PC-3 (cell line): ENCODE measurements at regions not wholly inside any gene's neighbourhood (a gene's known extent, or its start where the extent isn't known, plus 50 kb on each side); places are given as distances from the start of the nearest gene placed in this dataset.

Source experiments
- ATAC-seq: fragments of 200-7000 bp; cut with Tn5 transposase; 2 replicates; pipeline ENCODE4 v1.9.1; 2020; ENCODE audit warnings: mild to moderate bottlenecking, moderate library complexity
- BruUV-seq: library from RNA; stranded (reverse); fragments of 400-500 nt; replicated peaks from 2 replicates; lab custom pipeline; 2021; lab: Mats Ljungman, UMichigan
- CTCF ChIA-PET: fragments of 300-600 bp; sonication (Branson Sonifier 250); formaldehyde crosslinking; loops from one replicate; lab custom pipeline; 2022; ENCODE audit warnings: antibody characterized with exemption; lab: Charles Lee
- POLR2A ChIA-PET: fragments of 300-600 bp; sonication (Branson Sonifier 250); formaldehyde crosslinking; loops from one replicate; lab custom pipeline; 2022; ENCODE audit warnings: antibody characterized with exemption; ENCODE audit not compliant: unreplicated experiment; lab: Charles Lee
- DNase-seq: peaks from one replicate; pipeline ENCODE4 v3.0.0-alpha.2; 2015
- H2AFZ ChIP-seq: fragments of 300-600 bp; sonication (generic); 2 replicates; pipeline ENCODE4 v1.6.0; 2016; ENCODE audit warnings: antibody characterized with exemption, low read length
- H3F3A ChIP-seq: fragments of 300-600 bp; sonication (generic); one replicate; pipeline ENCODE4 v1.6.0; 2017; ENCODE audit warnings: antibody characterized with exemption, low read length, control low read depth, mild to moderate bottlenecking; ENCODE audit not compliant: unreplicated experiment
- H3K27ac ChIP-seq: fragments of 300-600 bp; sonication (generic); 2 replicates; pipeline ENCODE4 v1.5.1; 2016; ENCODE audit warnings: mild to moderate bottlenecking, low read length
- H3K27me3 ChIP-seq: fragments of 300-600 bp; sonication (generic); 2 replicates; pipeline ENCODE4 v1.6.1; 2016; ENCODE audit warnings: low read length, mixed read lengths
- H3K36me3 ChIP-seq: fragments of 300-600 bp; sonication (generic); 2 replicates; pipeline ENCODE4 v1.6.1; 2016; ENCODE audit warnings: low read depth, mixed run types, low read length, mixed read lengths
- H3K4me1 ChIP-seq: fragments of 300-600 bp; sonication (generic); 2 replicates; pipeline ENCODE4 v1.5.1; 2016; ENCODE audit warnings: low read length; ENCODE audit not compliant: insufficient read depth
- H3K4me2 ChIP-seq: fragments of 300-600 bp; sonication (generic); 2 replicates; pipeline ENCODE4 v1.6.0; 2016; ENCODE audit warnings: low read length
- H3K4me3 ChIP-seq: fragments of 300-600 bp; sonication (generic); 2 replicates; pipeline ENCODE4 v1.5.1; 2016; ENCODE audit warnings: mild to moderate bottlenecking, low read length, mixed read lengths
- H3K79me2 ChIP-seq: fragments of 300-600 bp; sonication (generic); 2 replicates; pipeline ENCODE4 v1.6.1; 2017; ENCODE audit warnings: low read length, mixed read lengths
- H3K9ac ChIP-seq: fragments of 300-600 bp; sonication (generic); 2 replicates; pipeline ENCODE4 v1.6.0; 2016; ENCODE audit warnings: mild to moderate bottlenecking, low read length
- H3K9me2 ChIP-seq: fragments of 300-600 bp; sonication (generic); replicated peaks from 2 replicates; pipeline ENCODE4 v1.6.1; 2016; ENCODE audit warnings: mixed run types, low read length, mixed read lengths
- H3K9me3 ChIP-seq: fragments of 300-600 bp; sonication (generic); 2 replicates; pipeline ENCODE4 v1.6.1; 2016; ENCODE audit warnings: low read length, mixed read lengths
- H4K20me1 ChIP-seq: fragments of 300-600 bp; sonication (generic); 2 replicates; pipeline ENCODE4 v1.6.1; 2016; ENCODE audit warnings: low read length, mixed read lengths
- EZH2 ChIP-seq: fragments of 300-600 bp; sonication (generic); IDR thresholded peaks from one replicate; pipeline ENCODE4 v1.6.1; 2017; ENCODE audit warnings: antibody characterized with exemption, mild to moderate bottlenecking, low read length; ENCODE audit not compliant: unreplicated experiment
- EZH2phosphoT487 ChIP-seq: fragments of 300-600 bp; sonication (generic); IDR thresholded peaks from 2 replicates; pipeline ENCODE4 v1.6.1; 2018; ENCODE audit warnings: mild to moderate bottlenecking, antibody characterized with exemption, low read length, borderline replicate concordance
- intact Hi-C: fragments of 100-400 bp; cut with micrococcal nuclease; formaldehyde crosslinking; loops from 2 replicates; pipeline ENCODE4 v1.9.0; 2023
- TF ChIP-seq, protein P1 (sequence below): fragments of 300-600 bp; sonication (generic); conservative IDR thresholded peaks from 2 replicates; pipeline ENCODE4 v1.5.1; 2017; ENCODE audit warnings: antibody characterized with exemption, low read depth, mild to moderate bottlenecking, low read length

DNA sequence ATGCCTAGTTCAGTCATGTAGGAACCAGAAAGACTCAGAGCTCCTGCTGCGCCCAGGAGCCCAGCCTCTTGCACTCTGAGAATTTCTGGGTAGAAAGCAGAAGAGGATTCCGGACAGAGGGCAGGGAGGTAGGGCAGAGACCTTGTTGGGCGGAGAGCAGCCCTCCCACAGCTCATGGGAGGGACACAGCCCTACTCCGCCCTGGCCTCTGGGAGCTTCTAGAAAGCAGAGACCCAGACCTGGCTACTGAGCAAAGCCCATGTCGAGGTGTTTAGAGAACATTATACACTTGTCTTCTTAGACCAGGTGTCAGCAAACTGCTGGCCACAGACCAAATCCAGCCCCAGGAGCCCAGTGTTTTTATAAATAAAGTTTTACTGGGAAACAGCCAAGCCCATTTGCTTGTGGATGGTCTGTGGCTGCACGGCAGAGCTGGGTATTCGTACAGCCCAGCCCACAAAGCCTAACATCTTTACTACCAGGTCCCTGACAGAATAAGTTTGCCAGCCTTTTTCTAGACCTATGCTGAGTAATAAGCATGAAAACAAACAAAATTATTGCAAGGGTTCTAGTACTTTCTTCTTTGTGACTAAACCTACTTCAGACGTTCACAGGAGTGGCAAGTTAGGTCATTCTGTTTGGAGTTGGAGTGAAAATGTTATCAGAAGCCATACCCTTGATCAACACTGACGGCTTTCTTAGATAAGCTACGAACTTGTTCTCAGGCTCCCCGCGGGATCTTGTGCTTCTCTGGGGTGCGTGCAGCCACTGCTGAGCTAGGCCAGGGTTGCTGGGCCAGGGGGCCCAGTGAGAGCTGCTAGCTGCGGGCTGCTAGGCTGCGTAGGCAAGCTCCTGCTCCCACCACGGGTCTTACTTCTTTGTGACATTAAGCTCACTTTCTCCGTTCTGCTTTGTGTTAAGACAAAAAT lies 235.1 kb upstream of the FOXQ1 start:
- BruUV-seq: no TSS peak
- ChIA-PET POLR2A (no interaction called here), CTCF (no interaction called here)
- H3K27ac ChIP-seq: no peak overlapping the region
- H3K79me2 ChIP-seq: no peaks in the 10 kb centered on the region
- H3K27me3 ChIP-seq: peaks cover 90% of the 10 kb centered on the region
- TF ChIP-seq EZH2phosphoT487: no peak
- TF ChIP-seq, protein P1, sequence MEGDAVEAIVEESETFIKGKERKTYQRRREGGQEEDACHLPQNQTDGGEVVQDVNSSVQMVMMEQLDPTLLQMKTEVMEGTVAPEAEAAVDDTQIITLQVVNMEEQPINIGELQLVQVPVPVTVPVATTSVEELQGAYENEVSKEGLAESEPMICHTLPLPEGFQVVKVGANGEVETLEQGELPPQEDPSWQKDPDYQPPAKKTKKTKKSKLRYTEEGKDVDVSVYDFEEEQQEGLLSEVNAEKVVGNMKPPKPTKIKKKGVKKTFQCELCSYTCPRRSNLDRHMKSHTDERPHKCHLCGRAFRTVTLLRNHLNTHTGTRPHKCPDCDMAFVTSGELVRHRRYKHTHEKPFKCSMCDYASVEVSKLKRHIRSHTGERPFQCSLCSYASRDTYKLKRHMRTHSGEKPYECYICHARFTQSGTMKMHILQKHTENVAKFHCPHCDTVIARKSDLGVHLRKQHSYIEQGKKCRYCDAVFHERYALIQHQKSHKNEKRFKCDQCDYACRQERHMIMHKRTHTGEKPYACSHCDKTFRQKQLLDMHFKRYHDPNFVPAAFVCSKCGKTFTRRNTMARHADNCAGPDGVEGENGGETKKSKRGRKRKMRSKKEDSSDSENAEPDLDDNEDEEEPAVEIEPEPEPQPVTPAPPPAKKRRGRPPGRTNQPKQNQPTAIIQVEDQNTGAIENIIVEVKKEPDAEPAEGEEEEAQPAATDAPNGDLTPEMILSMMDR: no peak
- no peak for TF ChIP-seq EZH2
- DNase-seq: no peak
- intact Hi-C loops: no loop called here
- no peaks in the 10 kb centered on the region for H3K9me2 ChIP-seq
- H3K9ac ChIP-seq: no peak overlapping the region
- H3K36me3 ChIP-seq: no peaks in the 10 kb centered on the region
- no peaks in the 10 kb centered on the region for H3K4me1 ChIP-seq
- H3K4me3 ChIP-seq: no peak overlapping the region
- ATAC-seq: no peak
- H3F3A ChIP-seq: no peaks in the 10 kb centered on the region
- no peaks in the 10 kb centered on the region for H3K9me3 ChIP-seq
- H4K20me1 ChIP-seq: no peaks in the 10 kb centered on the region
- H3K4me2 ChIP-seq: no peak overlapping the region
- H2AFZ ChIP-seq: no peak overlapping the region

DNA sequence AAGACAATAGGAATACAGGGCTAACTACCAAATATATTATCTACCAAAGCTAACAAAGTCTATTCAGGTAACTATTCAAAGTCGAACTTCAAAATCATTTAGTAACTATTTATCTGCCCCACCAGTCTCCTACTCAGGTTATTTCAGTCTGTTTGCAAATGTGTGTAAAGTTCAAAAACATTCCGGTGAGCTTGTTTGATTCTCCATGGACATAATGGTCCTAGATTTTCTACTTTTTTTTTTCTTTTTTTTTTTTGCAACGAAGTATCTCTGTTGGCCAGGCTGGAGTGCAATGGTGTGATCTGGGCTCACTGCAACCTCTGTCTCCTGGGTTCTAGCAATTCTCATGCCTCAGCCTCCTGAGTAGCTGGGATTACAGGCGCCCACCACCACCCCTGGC lies 236.0 kb upstream of the FOXQ1 start:
- no peak overlapping the region for H3K27ac ChIP-seq
- H3K4me2 ChIP-seq: no peak overlapping the region
- no peaks in the 10 kb centered on the region for H3K9me3 ChIP-seq
- ATAC-seq (no peak), DNase-seq (no peak)
- peaks cover 90% of the 10 kb centered on the region for H3K27me3 ChIP-seq
- no peaks in the 10 kb centered on the region for H3K4me1 ChIP-seq
- H3K36me3 ChIP-seq: no peaks in the 10 kb centered on the region
- intact Hi-C loops: no loop called here
- no TSS peak for BruUV-seq
- TF ChIP-seq EZH2 (no peak), EZH2phosphoT487 (no peak)
- TF ChIP-seq, protein P1: no peak
- no peak overlapping the region for H3K9ac ChIP-seq
- POLR2A ChIA-PET: no interaction called here
- H3F3A ChIP-seq: no peaks in the 10 kb centered on the region
- H4K20me1 ChIP-seq: no peaks in the 10 kb centered on the region
- H3K4me3 ChIP-seq: no peak overlapping the region
- no peaks in the 10 kb centered on the region for H3K9me2 ChIP-seq
- CTCF ChIA-PET: no interaction called here
- H2AFZ ChIP-seq: no peak overlapping the region
- no peaks in the 10 kb centered on the region for H3K79me2 ChIP-seq

- peaks cover 90% of the 10 kb centered on the region for H3K27me3 ChIP-seq
- DNase-seq: no peak
- no peaks in the 10 kb centered on the region for H3K36me3 ChIP-seq
- no peaks in the 10 kb centered on the region for H4K20me1 ChIP-seq
- no peaks in the 10 kb centered on the region for H3K79me2 ChIP-seq
- no peak overlapping the region for H3K4me2 ChIP-seq
- no peaks in the 10 kb centered on the region for H3K9me2 ChIP-seq
- ChIA-PET POLR2A (no interaction called here), CTCF (no interaction called here)
- intact Hi-C loops: no loop called here
- H3K9me3 ChIP-seq: no peaks in the 10 kb centered on the region
- H3K27ac ChIP-seq: no peak overlapping the region
- no peak overlapping the region for H3K9ac ChIP-seq
- ATAC-seq: no peak
- no peaks in the 10 kb centered on the region for H3F3A ChIP-seq
- no TSS peak for BruUV-seq
- no peak overlapping the region for H3K4me3 ChIP-seq
- H3K4me1 ChIP-seq: no peaks in the 10 kb centered on the region
- no peak overlapping the region for H2AFZ ChIP-seq
- TF ChIP-seq EZH2phosphoT487 (no peak), EZH2 (no peak)
- TF ChIP-seq, protein P1: no peak
Observed at GRCh38 chr6:1075444-1075843, 236.5 kb upstream of the FOXQ1 start.
